ENCODE measurements at regions not wholly inside any gene's neighbourhood (a gene's known extent, or its start where the extent isn't known, plus 50 kb on each side); places are given as distances from the start of the nearest gene placed in this dataset.

DNA sequence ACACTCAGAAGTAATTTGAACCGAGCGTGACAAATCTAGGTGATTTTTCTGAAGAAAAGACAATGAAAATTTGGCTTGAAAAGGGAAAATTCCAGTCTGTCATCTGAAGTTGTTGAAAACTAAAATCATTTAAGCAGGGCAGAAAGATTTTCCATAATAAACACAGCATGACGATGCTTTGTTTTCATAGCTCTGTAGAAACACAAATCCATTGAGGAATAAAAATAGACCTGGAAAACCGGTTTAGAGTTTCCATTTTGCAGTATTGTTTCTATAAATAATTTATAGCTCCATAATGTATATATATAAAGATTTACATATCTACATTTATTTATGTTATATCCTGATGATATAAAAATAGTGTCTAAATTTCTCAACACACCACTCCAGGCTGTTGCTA, 1918.5 kb upstream of the FLRT2 start:
- TF ChIP-seq, protein P1, sequence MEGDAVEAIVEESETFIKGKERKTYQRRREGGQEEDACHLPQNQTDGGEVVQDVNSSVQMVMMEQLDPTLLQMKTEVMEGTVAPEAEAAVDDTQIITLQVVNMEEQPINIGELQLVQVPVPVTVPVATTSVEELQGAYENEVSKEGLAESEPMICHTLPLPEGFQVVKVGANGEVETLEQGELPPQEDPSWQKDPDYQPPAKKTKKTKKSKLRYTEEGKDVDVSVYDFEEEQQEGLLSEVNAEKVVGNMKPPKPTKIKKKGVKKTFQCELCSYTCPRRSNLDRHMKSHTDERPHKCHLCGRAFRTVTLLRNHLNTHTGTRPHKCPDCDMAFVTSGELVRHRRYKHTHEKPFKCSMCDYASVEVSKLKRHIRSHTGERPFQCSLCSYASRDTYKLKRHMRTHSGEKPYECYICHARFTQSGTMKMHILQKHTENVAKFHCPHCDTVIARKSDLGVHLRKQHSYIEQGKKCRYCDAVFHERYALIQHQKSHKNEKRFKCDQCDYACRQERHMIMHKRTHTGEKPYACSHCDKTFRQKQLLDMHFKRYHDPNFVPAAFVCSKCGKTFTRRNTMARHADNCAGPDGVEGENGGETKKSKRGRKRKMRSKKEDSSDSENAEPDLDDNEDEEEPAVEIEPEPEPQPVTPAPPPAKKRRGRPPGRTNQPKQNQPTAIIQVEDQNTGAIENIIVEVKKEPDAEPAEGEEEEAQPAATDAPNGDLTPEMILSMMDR (conservative IDR thresholded peaks at IDR 0.05; ENCODE audit: low read depth in 2 of 2): no peak
- TF ChIP-seq EZH2phosphoT487 (IDR thresholded peaks at IDR 0.05; ENCODE audit: unreplicated experiment) (no peak), JUNB (IDR thresholded peaks at IDR 0.05; ENCODE audit: unreplicated experiment) (no peak), POLR2AphosphoS5 (IDR thresholded peaks at IDR 0.05; ENCODE audit: low read depth) (no peak), EZH2 (IDR thresholded peaks at IDR 0.05; ENCODE audit: low read depth, unreplicated experiment) (no peak), CREB1 (CRISPR knock-in tag; IDR thresholded peaks at IDR 0.05; ENCODE audit: low read depth) (no peak), NANOG (IDR thresholded peaks at IDR 0.05; ENCODE audit: borderline replicate concordance) (no peak), STAT1 (IDR thresholded peaks at IDR 0.05; ENCODE audit: unreplicated experiment) (no peak)
- TF ChIP-seq, protein P2, sequence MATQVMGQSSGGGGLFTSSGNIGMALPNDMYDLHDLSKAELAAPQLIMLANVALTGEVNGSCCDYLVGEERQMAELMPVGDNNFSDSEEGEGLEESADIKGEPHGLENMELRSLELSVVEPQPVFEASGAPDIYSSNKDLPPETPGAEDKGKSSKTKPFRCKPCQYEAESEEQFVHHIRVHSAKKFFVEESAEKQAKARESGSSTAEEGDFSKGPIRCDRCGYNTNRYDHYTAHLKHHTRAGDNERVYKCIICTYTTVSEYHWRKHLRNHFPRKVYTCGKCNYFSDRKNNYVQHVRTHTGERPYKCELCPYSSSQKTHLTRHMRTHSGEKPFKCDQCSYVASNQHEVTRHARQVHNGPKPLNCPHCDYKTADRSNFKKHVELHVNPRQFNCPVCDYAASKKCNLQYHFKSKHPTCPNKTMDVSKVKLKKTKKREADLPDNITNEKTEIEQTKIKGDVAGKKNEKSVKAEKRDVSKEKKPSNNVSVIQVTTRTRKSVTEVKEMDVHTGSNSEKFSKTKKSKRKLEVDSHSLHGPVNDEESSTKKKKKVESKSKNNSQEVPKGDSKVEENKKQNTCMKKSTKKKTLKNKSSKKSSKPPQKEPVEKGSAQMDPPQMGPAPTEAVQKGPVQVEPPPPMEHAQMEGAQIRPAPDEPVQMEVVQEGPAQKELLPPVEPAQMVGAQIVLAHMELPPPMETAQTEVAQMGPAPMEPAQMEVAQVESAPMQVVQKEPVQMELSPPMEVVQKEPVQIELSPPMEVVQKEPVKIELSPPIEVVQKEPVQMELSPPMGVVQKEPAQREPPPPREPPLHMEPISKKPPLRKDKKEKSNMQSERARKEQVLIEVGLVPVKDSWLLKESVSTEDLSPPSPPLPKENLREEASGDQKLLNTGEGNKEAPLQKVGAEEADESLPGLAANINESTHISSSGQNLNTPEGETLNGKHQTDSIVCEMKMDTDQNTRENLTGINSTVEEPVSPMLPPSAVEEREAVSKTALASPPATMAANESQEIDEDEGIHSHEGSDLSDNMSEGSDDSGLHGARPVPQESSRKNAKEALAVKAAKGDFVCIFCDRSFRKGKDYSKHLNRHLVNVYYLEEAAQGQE (IDR thresholded peaks at IDR 0.05; ENCODE audit: unreplicated experiment): no peak
- TF ChIP-seq, protein P3, sequence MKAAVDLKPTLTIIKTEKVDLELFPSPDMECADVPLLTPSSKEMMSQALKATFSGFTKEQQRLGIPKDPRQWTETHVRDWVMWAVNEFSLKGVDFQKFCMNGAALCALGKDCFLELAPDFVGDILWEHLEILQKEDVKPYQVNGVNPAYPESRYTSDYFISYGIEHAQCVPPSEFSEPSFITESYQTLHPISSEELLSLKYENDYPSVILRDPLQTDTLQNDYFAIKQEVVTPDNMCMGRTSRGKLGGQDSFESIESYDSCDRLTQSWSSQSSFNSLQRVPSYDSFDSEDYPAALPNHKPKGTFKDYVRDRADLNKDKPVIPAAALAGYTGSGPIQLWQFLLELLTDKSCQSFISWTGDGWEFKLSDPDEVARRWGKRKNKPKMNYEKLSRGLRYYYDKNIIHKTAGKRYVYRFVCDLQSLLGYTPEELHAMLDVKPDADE (IDR thresholded peaks at IDR 0.05): no peak

Measured in GM23338 (cell line).